GM23338 (cell line): ENCODE measurements at regions not wholly inside any gene's neighbourhood (a gene's known extent, or its start where the extent isn't known, plus 50 kb on each side); places are given as distances from the start of the nearest gene placed in this dataset.

Source experiments
- ATAC-seq: fragments of 200-7000 bp; cut with Tn5 transposase; 3 replicates; pipeline ENCODE4 v1.9.1; 2020
- DNase-seq: peaks from one replicate; pipeline ENCODE4 v3.0.0-alpha.2; 2015; ENCODE audit warnings: low spot score
- H2AFZ ChIP-seq: fragments of 200-600 bp; sonication (generic); 2 replicates; pipeline ENCODE4 v1.8.0; 2016; ENCODE audit warnings: antibody characterized with exemption, mild to moderate bottlenecking, moderate library complexity
- H3F3A ChIP-seq: fragments of 200-600 bp; sonication (generic); replicated peaks from 2 replicates; pipeline ENCODE4 v1.8.0; 2017; ENCODE audit warnings: antibody characterized with exemption, mixed run types, low read depth
- H3K27ac ChIP-seq: fragments of 200-600 bp; sonication (generic); 2 replicates; pipeline ENCODE4 v1.6.1; 2016; ENCODE audit warnings: low read depth
- H3K27me3 ChIP-seq: fragments of 200-600 bp; sonication (generic); 2 replicates; pipeline ENCODE4 v1.8.0; 2016; ENCODE audit warnings: mild to moderate bottlenecking, mixed run types, moderate library complexity; ENCODE audit not compliant: insufficient read depth
- H3K36me3 ChIP-seq: fragments of 200-600 bp; sonication (generic); 2 replicates; pipeline ENCODE4 v1.8.0; 2016; ENCODE audit warnings: mild to moderate bottlenecking; ENCODE audit not compliant: insufficient read depth
- H3K4me1 ChIP-seq: fragments of 200-600 bp; sonication (generic); 2 replicates; pipeline ENCODE4 v1.8.0; 2016; ENCODE audit warnings: mild to moderate bottlenecking, moderate library complexity; ENCODE audit not compliant: insufficient read depth
- H3K4me2 ChIP-seq: fragments of 200-600 bp; sonication (generic); 2 replicates; pipeline ENCODE4 v1.7.1; 2017; ENCODE audit warnings: mixed run types
- H3K4me3 ChIP-seq: fragments of 200-600 bp; sonication (generic); 2 replicates; pipeline ENCODE4 v1.6.1; 2016; ENCODE audit warnings: mixed run types
- H3K79me2 ChIP-seq: fragments of 200-600 bp; sonication (generic); replicated peaks from 2 replicates; pipeline ENCODE4 v1.8.0; 2017; ENCODE audit warnings: mild to moderate bottlenecking; ENCODE audit not compliant: insufficient read depth
- H3K9me2 ChIP-seq: fragments of 200-600 bp; sonication (generic); 2 replicates; pipeline ENCODE4 v1.8.0; 2017; ENCODE audit not compliant: insufficient read depth
- H4K20me1 ChIP-seq: fragments of 200-600 bp; sonication (generic); replicated peaks from 2 replicates; pipeline ENCODE4 v1.8.0; 2017; ENCODE audit warnings: mild to moderate bottlenecking; ENCODE audit not compliant: insufficient read depth
- H3K27ac Mint-ChIP-seq: 2 replicates; pipeline ENCODE4 v1.8.0; 2020; ENCODE audit warnings: inconsistent platforms, mild to moderate bottlenecking, moderate library complexity, mixed read lengths
- H3K27me3 Mint-ChIP-seq: 3 replicates; pipeline ENCODE4 v1.8.0; 2022; ENCODE audit warnings: low read depth, mild to moderate bottlenecking, moderate library complexity, mixed read lengths, inconsistent platforms; ENCODE audit not compliant: insufficient read depth, poor library complexity
- H3K36me3 Mint-ChIP-seq: 3 replicates; pipeline ENCODE4 v1.8.0; 2021; ENCODE audit warnings: low read depth, mild to moderate bottlenecking, inconsistent platforms, moderate library complexity, mixed read lengths
- H3K4me1 Mint-ChIP-seq: 3 replicates; pipeline ENCODE4 v1.8.0; 2020; ENCODE audit warnings: mild to moderate bottlenecking, inconsistent platforms, mixed read lengths
- H3K4me3 Mint-ChIP-seq: 3 replicates; pipeline ENCODE4 v1.8.0; 2021; ENCODE audit warnings: moderate library complexity, mild to moderate bottlenecking, inconsistent platforms, mixed read lengths
- H3K9me3 Mint-ChIP-seq: 3 replicates; pipeline ENCODE4 v1.8.0; 2020; ENCODE audit warnings: moderate library complexity, mild to moderate bottlenecking, inconsistent platforms, mixed read lengths
- CREB1 ChIP-seq: fragments of 250-450 bp; sonication (Bioruptor Pico); IDR thresholded peaks from 2 replicates; pipeline ENCODE4 v1.5.0; 2020; ENCODE audit warnings: low read depth, mild to moderate bottlenecking, moderate library complexity
- CTCF ChIP-seq, 2 experiments: fragments of 200-600 bp in 1 of 2; sonication (generic) in 1 of 2; conservative IDR thresholded peaks; 2 replicates each; pipeline versions ENCODE4 v1.5.1 to v1.6.1; 2016 to 2017; ENCODE audit warnings: antibody characterized with exemption in 2 of 2, low read depth in 2 of 2, mild to moderate bottlenecking in 2 of 2, moderate library complexity in 1 of 2
- ETS1 ChIP-seq: IDR thresholded peaks from 2 replicates; pipeline ENCODE4 v1.6.1; 2016; ENCODE audit warnings: antibody characterized with exemption
- EZH2 ChIP-seq: fragments of 200-600 bp; sonication (generic); IDR thresholded peaks from one replicate; pipeline ENCODE4 v1.8.0; 2017; ENCODE audit warnings: antibody characterized with exemption, mild to moderate bottlenecking, low read depth; ENCODE audit not compliant: unreplicated experiment
- EZH2phosphoT487 ChIP-seq: fragments of 200-600 bp; sonication (generic); IDR thresholded peaks from one replicate; pipeline ENCODE4 v1.8.1; 2018; ENCODE audit warnings: antibody characterized with exemption; ENCODE audit not compliant: unreplicated experiment
- JUNB ChIP-seq: IDR thresholded peaks from one replicate; pipeline ENCODE4 v1.6.1; 2016; ENCODE audit warnings: antibody characterized with exemption; ENCODE audit not compliant: unreplicated experiment
- NANOG ChIP-seq: IDR thresholded peaks from 2 replicates; pipeline ENCODE4 v1.6.1; 2016; ENCODE audit warnings: antibody characterized with exemption, borderline replicate concordance
- REST ChIP-seq: IDR thresholded peaks from one replicate; pipeline ENCODE4 v1.6.1; 2018; ENCODE audit warnings: antibody characterized with exemption; ENCODE audit not compliant: unreplicated experiment
- STAT1 ChIP-seq: IDR thresholded peaks from one replicate; pipeline ENCODE4 v1.6.1; 2016; ENCODE audit warnings: antibody characterized with exemption; ENCODE audit not compliant: unreplicated experiment
- TF ChIP-seq, protein P1 (sequence below): fragments of 250-450 bp; sonication (Bioruptor Pico); IDR thresholded peaks from 2 replicates; pipeline ENCODE4 v1.5.0; 2020; ENCODE audit warnings: mild to moderate bottlenecking, moderate library complexity

GRCh38 chr9:86405926-86406325 lies 51.7 kb upstream of the TUT7 start (continued):
- TF ChIP-seq, protein P1, sequence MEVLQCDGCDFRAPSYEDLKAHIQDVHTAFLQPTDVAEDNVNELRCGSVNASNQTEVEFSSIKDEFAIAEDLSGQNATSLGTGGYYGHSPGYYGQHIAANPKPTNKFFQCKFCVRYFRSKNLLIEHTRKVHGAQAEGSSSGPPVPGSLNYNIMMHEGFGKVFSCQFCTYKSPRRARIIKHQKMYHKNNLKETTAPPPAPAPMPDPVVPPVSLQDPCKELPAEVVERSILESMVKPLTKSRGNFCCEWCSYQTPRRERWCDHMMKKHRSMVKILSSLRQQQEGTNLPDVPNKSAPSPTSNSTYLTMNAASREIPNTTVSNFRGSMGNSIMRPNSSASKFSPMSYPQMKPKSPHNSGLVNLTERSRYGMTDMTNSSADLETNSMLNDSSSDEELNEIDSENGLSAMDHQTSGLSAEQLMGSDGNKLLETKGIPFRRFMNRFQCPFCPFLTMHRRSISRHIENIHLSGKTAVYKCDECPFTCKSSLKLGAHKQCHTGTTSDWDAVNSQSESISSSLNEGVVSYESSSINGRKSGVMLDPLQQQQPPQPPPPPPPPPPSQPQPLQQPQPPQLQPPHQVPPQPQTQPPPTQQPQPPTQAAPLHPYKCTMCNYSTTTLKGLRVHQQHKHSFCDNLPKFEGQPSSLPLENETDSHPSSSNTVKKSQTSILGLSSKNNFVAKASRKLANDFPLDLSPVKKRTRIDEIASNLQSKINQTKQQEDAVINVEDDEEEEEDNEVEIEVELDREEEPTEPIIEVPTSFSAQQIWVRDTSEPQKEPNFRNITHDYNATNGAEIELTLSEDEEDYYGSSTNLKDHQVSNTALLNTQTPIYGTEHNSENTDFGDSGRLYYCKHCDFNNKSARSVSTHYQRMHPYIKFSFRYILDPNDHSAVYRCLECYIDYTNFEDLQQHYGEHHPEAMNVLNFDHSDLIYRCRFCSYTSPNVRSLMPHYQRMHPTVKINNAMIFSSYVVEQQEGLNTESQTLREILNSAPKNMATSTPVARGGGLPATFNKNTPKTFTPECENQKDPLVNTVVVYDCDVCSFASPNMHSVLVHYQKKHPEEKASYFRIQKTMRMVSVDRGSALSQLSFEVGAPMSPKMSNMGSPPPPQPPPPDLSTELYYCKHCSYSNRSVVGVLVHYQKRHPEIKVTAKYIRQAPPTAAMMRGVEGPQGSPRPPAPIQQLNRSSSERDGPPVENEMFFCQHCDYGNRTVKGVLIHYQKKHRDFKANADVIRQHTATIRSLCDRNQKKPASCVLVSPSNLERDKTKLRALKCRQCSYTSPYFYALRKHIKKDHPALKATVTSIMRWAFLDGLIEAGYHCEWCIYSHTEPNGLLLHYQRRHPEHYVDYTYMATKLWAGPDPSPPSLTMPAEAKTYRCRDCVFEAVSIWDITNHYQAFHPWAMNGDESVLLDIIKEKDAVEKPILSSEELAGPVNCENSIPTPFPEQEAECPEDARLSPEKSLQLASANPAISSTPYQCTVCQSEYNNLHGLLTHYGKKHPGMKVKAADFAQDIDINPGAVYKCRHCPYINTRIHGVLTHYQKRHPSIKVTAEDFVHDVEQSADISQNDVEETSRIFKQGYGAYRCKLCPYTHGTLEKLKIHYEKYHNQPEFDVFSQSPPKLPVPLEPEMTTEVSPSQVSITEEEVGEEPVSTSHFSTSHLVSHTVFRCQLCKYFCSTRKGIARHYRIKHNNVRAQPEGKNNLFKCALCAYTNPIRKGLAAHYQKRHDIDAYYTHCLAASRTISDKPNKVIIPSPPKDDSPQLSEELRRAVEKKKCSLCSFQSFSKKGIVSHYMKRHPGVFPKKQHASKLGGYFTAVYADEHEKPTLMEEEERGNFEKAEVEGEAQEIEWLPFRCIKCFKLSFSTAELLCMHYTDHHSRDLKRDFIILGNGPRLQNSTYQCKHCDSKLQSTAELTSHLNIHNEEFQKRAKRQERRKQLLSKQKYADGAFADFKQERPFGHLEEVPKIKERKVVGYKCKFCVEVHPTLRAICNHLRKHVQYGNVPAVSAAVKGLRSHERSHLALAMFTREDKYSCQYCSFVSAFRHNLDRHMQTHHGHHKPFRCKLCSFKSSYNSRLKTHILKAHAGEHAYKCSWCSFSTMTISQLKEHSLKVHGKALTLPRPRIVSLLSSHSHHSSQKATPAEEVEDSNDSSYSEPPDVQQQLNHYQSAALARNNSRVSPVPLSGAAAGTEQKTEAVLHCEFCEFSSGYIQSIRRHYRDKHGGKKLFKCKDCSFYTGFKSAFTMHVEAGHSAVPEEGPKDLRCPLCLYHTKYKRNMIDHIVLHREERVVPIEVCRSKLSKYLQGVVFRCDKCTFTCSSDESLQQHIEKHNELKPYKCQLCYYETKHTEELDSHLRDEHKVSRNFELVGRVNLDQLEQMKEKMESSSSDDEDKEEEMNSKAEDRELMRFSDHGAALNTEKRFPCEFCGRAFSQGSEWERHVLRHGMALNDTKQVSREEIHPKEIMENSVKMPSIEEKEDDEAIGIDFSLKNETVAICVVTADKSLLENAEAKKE (CRISPR knock-in tag) = no peak
- TF ChIP-seq NANOG (no peak), CTCF (conservative IDR thresholded peaks at IDR 0.05; ENCODE audit: low read depth in 2 of 2) (no peak)

DNA sequence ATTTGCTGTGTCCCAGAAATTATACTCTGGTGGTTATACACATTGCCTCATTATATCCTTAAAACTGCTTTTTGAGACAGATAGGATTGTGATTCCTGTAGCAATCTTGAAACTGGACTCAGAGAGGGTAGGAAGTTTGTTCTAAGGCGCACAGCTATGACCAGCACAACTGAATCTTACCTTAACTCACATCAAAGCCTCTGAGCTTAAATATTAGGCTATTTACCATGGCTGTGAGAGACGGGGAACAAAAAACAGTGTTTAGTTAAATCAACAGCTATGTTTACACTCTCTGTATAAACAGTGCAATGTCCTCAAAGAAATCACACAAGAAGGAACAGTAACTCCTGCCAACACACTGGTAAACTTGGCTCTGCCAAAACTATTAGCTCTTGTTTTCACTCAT lies 50.9 kb upstream of the TUT7 start:
- H2AFZ ChIP-seq = no peak overlapping the region
- H3K9me2 ChIP-seq = no peaks in the 10 kb centered on the region
- Mint-ChIP-seq H3K4me1 (peaks cover 21% of the 10 kb centered on the region), H3K4me3 (no peak overlapping the region), H3K9me3 (no peaks in the 10 kb centered on the region), H3K27ac (no peak overlapping the region), H3K27me3 (peaks cover 51% of the 10 kb centered on the region), H3K36me3 (no peaks in the 10 kb centered on the region)
- peaks cover 8% of the 10 kb centered on the region for H3K4me1 ChIP-seq
- no peak for ATAC-seq
- no peak for DNase-seq
- H3K4me2 ChIP-seq = no peak overlapping the region
- no peaks in the 10 kb centered on the region for H3K79me2 ChIP-seq
- no peaks in the 10 kb centered on the region for H3F3A ChIP-seq
- no peaks in the 10 kb centered on the region for H4K20me1 ChIP-seq
- peaks cover 44% of the 10 kb centered on the region for H3K27me3 ChIP-seq
- H3K4me3 ChIP-seq = no peak overlapping the region
- H3K27ac ChIP-seq = no peak overlapping the region
- no peaks in the 10 kb centered on the region for H3K36me3 ChIP-seq
- TF ChIP-seq CREB1 (CRISPR knock-in tag) (no peak), REST (no peak), CTCF (conservative IDR thresholded peaks at IDR 0.05; ENCODE audit: low read depth in 2 of 2) (no peak), EZH2 (no peak), STAT1 (no peak), ETS1 (no peak), NANOG (no peak), JUNB (no peak), EZH2phosphoT487 (no peak)
